ENCODE measurements at regions not wholly inside any gene's neighbourhood (a gene's known extent, or its start where the extent isn't known, plus 50 kb on each side); places are given as distances from the start of the nearest gene placed in this dataset.

DNA sequence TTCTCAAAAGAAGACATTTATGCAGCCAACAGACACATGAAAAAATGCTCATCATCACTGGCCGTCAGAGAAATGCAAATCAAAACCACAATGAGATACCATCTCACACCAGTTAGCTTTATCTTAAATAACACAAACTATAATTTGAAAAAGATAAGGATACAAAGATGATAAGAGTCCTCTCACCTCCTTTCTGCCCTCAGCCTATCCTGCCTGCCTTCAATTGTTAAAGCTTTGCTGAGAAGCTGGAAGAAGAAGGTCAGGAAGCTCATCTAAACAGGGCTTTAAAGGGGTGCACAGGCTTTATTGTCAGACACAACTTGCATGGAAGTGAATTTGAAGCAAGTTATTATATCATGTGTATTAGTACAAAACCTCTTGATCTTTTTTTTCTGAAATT, 676.3 kb upstream of the GOT2 start:
- ChIA-PET CTCF (no interaction called here), POLR2A (no interaction called here)
- Histone ChIP-seq H3K4me3 (ENCODE audit: low read depth in 2 of 2, low read length in 2 of 2) (no peak overlapping the region), H3K27me3 (ENCODE audit: control insufficient read depth, insufficient read depth, low read length) (no peaks in the 10 kb centered on the region), H3K9me3 (ENCODE audit: control insufficient read depth, insufficient read depth, low read depth, low read length) (no peaks in the 10 kb centered on the region), H3K4me1 (ENCODE audit: control insufficient read depth, insufficient read depth, low read length) (no peaks in the 10 kb centered on the region), H3K36me3 (ENCODE audit: control insufficient read depth, insufficient read depth, low read length) (no peaks in the 10 kb centered on the region), H3K27ac (ENCODE audit: low read length) (no peak overlapping the region)
- no peak for DNase-seq (ENCODE audit: low read depth, low spot score)
- BruUV-seq (replicated peaks): no TSS peak
- intact Hi-C loops (cut with micrococcal nuclease; ENCODE audit: unreplicated experiment): no loop called here
- TF ChIP-seq TCF7L2 (IDR thresholded peaks at IDR 0.05; ENCODE audit: low read depth, low read length) (no peak), SIN3A (IDR thresholded peaks at IDR 0.05; ENCODE audit: borderline replicate concordance, insufficient read depth, low read depth, low read length) (no peak), POLR2AphosphoS5 (IDR thresholded peaks at IDR 0.05; ENCODE audit: low read depth, low read length) (no peak)
- TF ChIP-seq, protein P1, sequence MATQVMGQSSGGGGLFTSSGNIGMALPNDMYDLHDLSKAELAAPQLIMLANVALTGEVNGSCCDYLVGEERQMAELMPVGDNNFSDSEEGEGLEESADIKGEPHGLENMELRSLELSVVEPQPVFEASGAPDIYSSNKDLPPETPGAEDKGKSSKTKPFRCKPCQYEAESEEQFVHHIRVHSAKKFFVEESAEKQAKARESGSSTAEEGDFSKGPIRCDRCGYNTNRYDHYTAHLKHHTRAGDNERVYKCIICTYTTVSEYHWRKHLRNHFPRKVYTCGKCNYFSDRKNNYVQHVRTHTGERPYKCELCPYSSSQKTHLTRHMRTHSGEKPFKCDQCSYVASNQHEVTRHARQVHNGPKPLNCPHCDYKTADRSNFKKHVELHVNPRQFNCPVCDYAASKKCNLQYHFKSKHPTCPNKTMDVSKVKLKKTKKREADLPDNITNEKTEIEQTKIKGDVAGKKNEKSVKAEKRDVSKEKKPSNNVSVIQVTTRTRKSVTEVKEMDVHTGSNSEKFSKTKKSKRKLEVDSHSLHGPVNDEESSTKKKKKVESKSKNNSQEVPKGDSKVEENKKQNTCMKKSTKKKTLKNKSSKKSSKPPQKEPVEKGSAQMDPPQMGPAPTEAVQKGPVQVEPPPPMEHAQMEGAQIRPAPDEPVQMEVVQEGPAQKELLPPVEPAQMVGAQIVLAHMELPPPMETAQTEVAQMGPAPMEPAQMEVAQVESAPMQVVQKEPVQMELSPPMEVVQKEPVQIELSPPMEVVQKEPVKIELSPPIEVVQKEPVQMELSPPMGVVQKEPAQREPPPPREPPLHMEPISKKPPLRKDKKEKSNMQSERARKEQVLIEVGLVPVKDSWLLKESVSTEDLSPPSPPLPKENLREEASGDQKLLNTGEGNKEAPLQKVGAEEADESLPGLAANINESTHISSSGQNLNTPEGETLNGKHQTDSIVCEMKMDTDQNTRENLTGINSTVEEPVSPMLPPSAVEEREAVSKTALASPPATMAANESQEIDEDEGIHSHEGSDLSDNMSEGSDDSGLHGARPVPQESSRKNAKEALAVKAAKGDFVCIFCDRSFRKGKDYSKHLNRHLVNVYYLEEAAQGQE (IDR thresholded peaks at IDR 0.05; ENCODE audit: insufficient read depth in 1 of 2, low read depth in 2 of 2, low read length in 1 of 2): no peak
- TF ChIP-seq, protein P2, sequence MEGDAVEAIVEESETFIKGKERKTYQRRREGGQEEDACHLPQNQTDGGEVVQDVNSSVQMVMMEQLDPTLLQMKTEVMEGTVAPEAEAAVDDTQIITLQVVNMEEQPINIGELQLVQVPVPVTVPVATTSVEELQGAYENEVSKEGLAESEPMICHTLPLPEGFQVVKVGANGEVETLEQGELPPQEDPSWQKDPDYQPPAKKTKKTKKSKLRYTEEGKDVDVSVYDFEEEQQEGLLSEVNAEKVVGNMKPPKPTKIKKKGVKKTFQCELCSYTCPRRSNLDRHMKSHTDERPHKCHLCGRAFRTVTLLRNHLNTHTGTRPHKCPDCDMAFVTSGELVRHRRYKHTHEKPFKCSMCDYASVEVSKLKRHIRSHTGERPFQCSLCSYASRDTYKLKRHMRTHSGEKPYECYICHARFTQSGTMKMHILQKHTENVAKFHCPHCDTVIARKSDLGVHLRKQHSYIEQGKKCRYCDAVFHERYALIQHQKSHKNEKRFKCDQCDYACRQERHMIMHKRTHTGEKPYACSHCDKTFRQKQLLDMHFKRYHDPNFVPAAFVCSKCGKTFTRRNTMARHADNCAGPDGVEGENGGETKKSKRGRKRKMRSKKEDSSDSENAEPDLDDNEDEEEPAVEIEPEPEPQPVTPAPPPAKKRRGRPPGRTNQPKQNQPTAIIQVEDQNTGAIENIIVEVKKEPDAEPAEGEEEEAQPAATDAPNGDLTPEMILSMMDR (IDR thresholded peaks at IDR 0.05): no peak
- ATAC-seq: no peak
- in situ Hi-C loops (cut with HindIII; ENCODE audit: low pct_unique_long_range_greater_than_20kb, low sequenced_read_pairs): no loop called here

DNA sequence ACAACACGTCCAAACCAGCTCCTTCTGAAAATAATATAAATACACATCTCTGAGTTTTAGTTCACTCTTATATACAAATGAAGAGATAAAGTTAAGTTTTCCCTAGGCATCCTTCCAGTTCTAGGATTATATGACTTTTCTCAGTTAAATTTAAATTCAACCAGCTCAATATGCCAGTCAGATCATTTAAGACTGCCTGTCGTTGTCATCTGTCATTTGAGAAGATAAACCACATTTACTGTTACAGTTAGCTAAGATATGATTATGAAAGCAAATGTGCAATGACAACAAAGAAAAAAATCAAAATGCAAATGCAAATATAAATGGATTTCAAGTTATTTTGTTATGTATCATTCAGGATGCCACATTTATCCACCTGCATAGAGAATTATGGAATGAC, 671.7 kb upstream of the GOT2 start:
- intact Hi-C loops (cut with micrococcal nuclease; ENCODE audit: unreplicated experiment): no loop called here
- TF ChIP-seq, protein P2 (IDR thresholded peaks at IDR 0.05): no peak
- TF ChIP-seq POLR2AphosphoS5 (IDR thresholded peaks at IDR 0.05; ENCODE audit: low read depth, low read length): no peak
- TF ChIP-seq, protein P1 (IDR thresholded peaks at IDR 0.05; ENCODE audit: insufficient read depth in 1 of 2, low read depth in 2 of 2, low read length in 1 of 2): no peak
- no peak for TF ChIP-seq SIN3A (IDR thresholded peaks at IDR 0.05; ENCODE audit: borderline replicate concordance, insufficient read depth, low read depth, low read length)
- no peak for TF ChIP-seq TCF7L2 (IDR thresholded peaks at IDR 0.05; ENCODE audit: low read depth, low read length)
- in situ Hi-C loops (cut with HindIII; ENCODE audit: low pct_unique_long_range_greater_than_20kb, low sequenced_read_pairs): no loop called here
- Histone ChIP-seq H3K27ac (ENCODE audit: low read length) (no peak overlapping the region), H3K4me1 (ENCODE audit: control insufficient read depth, insufficient read depth, low read length) (no peaks in the 10 kb centered on the region), H3K27me3 (ENCODE audit: control insufficient read depth, insufficient read depth, low read length) (no peaks in the 10 kb centered on the region), H3K4me3 (ENCODE audit: low read depth in 2 of 2, low read length in 2 of 2) (no peak overlapping the region), H3K9me3 (ENCODE audit: control insufficient read depth, insufficient read depth, low read depth, low read length) (no peaks in the 10 kb centered on the region), H3K36me3 (ENCODE audit: control insufficient read depth, insufficient read depth, low read length) (no peaks in the 10 kb centered on the region)
- POLR2A ChIA-PET: no interaction called here
- no peak for DNase-seq (ENCODE audit: low read depth, low spot score)
- ATAC-seq: no peak
- CTCF ChIA-PET: no interaction called here
- BruUV-seq (replicated peaks): no TSS peak

Measured in Panc1 (cell line).